ENCODE measurements at regions not wholly inside any gene's neighbourhood (a gene's known extent, or its start where the extent isn't known, plus 50 kb on each side); places are given as distances from the start of the nearest gene placed in this dataset.
"Not testable (repeated sequence)": the region's sequence is repeated elsewhere in the genome, so short reads cannot be mapped to it uniquely, and the experiment has no call there.

- not testable (repeated sequence) for TF ChIP-seq CTCF (conservative IDR thresholded peaks at IDR 0.05; ENCODE audit: low read length); EZH2phosphoT487 (IDR thresholded peaks at IDR 0.05; ENCODE audit: borderline replicate concordance)
Measured at GRCh38 chr10:37441224-37441623, 315.8 kb downstream of the ANKRD30A start.

All from Loucy (cell line).